ENCODE measurements at regions not wholly inside any gene's neighbourhood (a gene's known extent, or its start where the extent isn't known, plus 50 kb on each side); places are given as distances from the start of the nearest gene placed in this dataset.

- intact Hi-C loops (cut with DNase I; ENCODE audit: low total_unique reads) = no loop called here
- TF ChIP-seq CTCF (IDR thresholded peaks at IDR 0.05) = no peak
- no peak for TF ChIP-seq POLR2A (IDR thresholded peaks at IDR 0.05)
- H3K27ac ChIP-seq = no peak overlapping the region
- no peak for DNase-seq
- no peaks in the 10 kb centered on the region for H3K27me3 ChIP-seq
- no peak overlapping the region for H3K4me3 ChIP-seq
- H3K4me1 ChIP-seq = no peaks in the 10 kb centered on the region
- H3K9me3 ChIP-seq = no peaks in the 10 kb centered on the region
- H3K36me3 ChIP-seq = no peaks in the 10 kb centered on the region
Measured at GRCh38 chr20:61002090-61002489, 250.0 kb upstream of the CDH4 start.

- no peak overlapping the region for H3K27ac ChIP-seq
- intact Hi-C loops (cut with DNase I; ENCODE audit: low total_unique reads) = no loop called here
- H3K9me3 ChIP-seq = no peaks in the 10 kb centered on the region
- no peaks in the 10 kb centered on the region for H3K36me3 ChIP-seq
- TF ChIP-seq CTCF (IDR thresholded peaks at IDR 0.05) (no peak), POLR2A (IDR thresholded peaks at IDR 0.05) (no peak)
- no peak overlapping the region for H3K4me3 ChIP-seq
- H3K4me1 ChIP-seq = no peaks in the 10 kb centered on the region
- DNase-seq = no peak
- H3K27me3 ChIP-seq = no peaks in the 10 kb centered on the region
Measured at GRCh38 chr20:61014491-61014890, 237.6 kb upstream of the CDH4 start.

- Histone ChIP-seq H3K4me1 (no peaks in the 10 kb centered on the region), H3K4me3 (no peak overlapping the region), H3K9me3 (no peaks in the 10 kb centered on the region), H3K27me3 (no peaks in the 10 kb centered on the region), H3K27ac (no peak overlapping the region), H3K36me3 (no peaks in the 10 kb centered on the region)
- TF ChIP-seq CTCF (IDR thresholded peaks at IDR 0.05) = no peak
- no peak for TF ChIP-seq POLR2A (IDR thresholded peaks at IDR 0.05)
- no peak for DNase-seq
- intact Hi-C loops (cut with DNase I; ENCODE audit: low total_unique reads) = no loop called here
Measured at GRCh38 chr20:61015602-61016001, 236.5 kb upstream of the CDH4 start.

- H3K27ac ChIP-seq = no peak overlapping the region
- H3K27me3 ChIP-seq = no peaks in the 10 kb centered on the region
- TF ChIP-seq POLR2A (IDR thresholded peaks at IDR 0.05) (no peak), CTCF (IDR thresholded peaks at IDR 0.05) (no peak)
- no peaks in the 10 kb centered on the region for H3K36me3 ChIP-seq
- no peak overlapping the region for H3K4me3 ChIP-seq
- H3K9me3 ChIP-seq = no peaks in the 10 kb centered on the region
- intact Hi-C loops (cut with DNase I; ENCODE audit: low total_unique reads) = no loop called here
- DNase-seq = no peak
- H3K4me1 ChIP-seq = no peaks in the 10 kb centered on the region
Measured at GRCh38 chr20:61019322-61019721, 232.7 kb upstream of the CDH4 start.

- H3K4me1 ChIP-seq = no peaks in the 10 kb centered on the region
- no peak overlapping the region for H3K4me3 ChIP-seq
- no peak for DNase-seq
- H3K27ac ChIP-seq = no peak overlapping the region
- TF ChIP-seq CTCF (IDR thresholded peaks at IDR 0.05) = no peak
- no peak for TF ChIP-seq POLR2A (IDR thresholded peaks at IDR 0.05)
- H3K27me3 ChIP-seq = no peaks in the 10 kb centered on the region
- no peaks in the 10 kb centered on the region for H3K36me3 ChIP-seq
- intact Hi-C loops (cut with DNase I; ENCODE audit: low total_unique reads) = no loop called here
- H3K9me3 ChIP-seq = no peaks in the 10 kb centered on the region
Measured at GRCh38 chr20:61023612-61024011, 228.4 kb upstream of the CDH4 start.

Measured in uterus (tissue), 3 donors.